A549 (cell line): ENCODE measurements at regions not wholly inside any gene's neighbourhood (a gene's known extent, or its start where the extent isn't known, plus 50 kb on each side); places are given as distances from the start of the nearest gene placed in this dataset.

ENCODE experiments used
- ATAC-seq, 2 experiments: fragments of 200-7000 bp in 1 of 2; fragments of >200 bp in 1 of 2; cut with Nextera tagmentation in 1 of 2; cut with Tn5 transposase in 1 of 2; 3 replicates each; pipeline versions ENCODE4 v1.8.0 to v1.9.1; 2018 to 2020; ENCODE audit warnings: mild to moderate bottlenecking in 1 of 2, moderate library complexity in 1 of 2
- CTCF ChIA-PET: fragments of 300-600 bp; sonication (Branson Sonifier 250); formaldehyde crosslinking; extraction: SDS; loops from one replicate; lab custom pipeline; 2021; ENCODE audit warnings: antibody characterized with exemption, inconsistent platforms; lab: Yijun Ruan, JAX
- POLR2A ChIA-PET: fragments of 350-600 bp; formaldehyde crosslinking; extraction: SDS; loops from one replicate; lab custom pipeline; 2021; ENCODE audit warnings: antibody characterized with exemption, inconsistent platforms; lab: Yijun Ruan, JAX
- DNase-seq, 2 experiments: peaks; one replicate each; pipeline versions ENCODE4 v3.0.0 to v3.0.0-alpha.2; 2011 to 2016; ENCODE audit warnings: low read depth in 1 of 2, low spot score in 1 of 2
- FAIRE-seq: peaks from 2 replicates; lab custom pipeline; 2011; peaks lifted over from hg19 to GRCh38; lab: Jason Lieb, UNC
- H3K27ac ChIP-seq, 2 experiments: fragments of >200 bp; sonication (Bioruptor Twin); formaldehyde crosslinking; 3 replicates each; pipeline ENCODE4 v1.5.1; 2016 to 2017
- H3K4me1 ChIP-seq: fragments of >200 bp; sonication (Bioruptor Twin); formaldehyde crosslinking; 3 replicates; pipeline ENCODE4 v1.6.1; 2016
- H3K4me2 ChIP-seq: fragments of >200 bp; sonication (Bioruptor Twin); formaldehyde crosslinking; 3 replicates; pipeline ENCODE4 v1.6.1; 2016
- H3K4me3 ChIP-seq: fragments of >200 bp; sonication (Bioruptor Twin); formaldehyde crosslinking; 3 replicates; pipeline ENCODE4 v1.5.1; 2016
- H3K9me3 ChIP-seq: fragments of >200 bp; sonication (Bioruptor Twin); formaldehyde crosslinking; 3 replicates; pipeline ENCODE4 v1.6.1; 2016
- BCL3 ChIP-seq: fragments of >200 bp; sonication (Bioruptor Twin); formaldehyde crosslinking; IDR thresholded peaks from 3 replicates; pipeline ENCODE4 v1.6.1; 2016
- BHLHE40 ChIP-seq: IDR thresholded peaks from 2 replicates; pipeline ENCODE4 v1.6.1; 2012; ENCODE audit warnings: low read depth, low read length, inconsistent platforms
- CBX2 ChIP-seq: fragments of 200-600 bp; sonication (generic); IDR thresholded peaks from 2 replicates; pipeline ENCODE4 v1.6.1; 2016; ENCODE audit warnings: low read depth, mild to moderate bottlenecking, borderline replicate concordance
- CBX8 ChIP-seq: fragments of 200-600 bp; sonication (generic); IDR thresholded peaks from 2 replicates; pipeline ENCODE4 v1.6.1; 2016
- CTCF ChIP-seq: fragments of >200 bp; sonication (Bioruptor Twin); formaldehyde crosslinking; IDR thresholded peaks from 3 replicates; pipeline ENCODE4 v1.5.1; 2016
- EHMT2 ChIP-seq: fragments of 200-600 bp; sonication (generic); IDR thresholded peaks from 2 replicates; pipeline ENCODE4 v1.6.1; 2016; ENCODE audit warnings: antibody characterized with exemption, low read depth, mild to moderate bottlenecking, moderate library complexity
- ELK1 ChIP-seq: fragments of 150-350 bp; IDR thresholded peaks from 2 replicates; pipeline ENCODE4 v1.6.1; 2014; ENCODE audit warnings: low read depth, mild to moderate bottlenecking, low read length
- ESRRA ChIP-seq: fragments of 150-350 bp; IDR thresholded peaks from 2 replicates; pipeline ENCODE4 v1.6.1; 2014; ENCODE audit warnings: mild to moderate bottlenecking, low read length, borderline replicate concordance
- HEYL ChIP-seq: fragments of 250-450 bp; sonication (Bioruptor Pico); IDR thresholded peaks from 2 replicates; pipeline ENCODE4 v1.8.0; 2021; ENCODE audit warnings: mild to moderate bottlenecking, moderate library complexity
- HOXA7 ChIP-seq: fragments of 250-450 bp; sonication (Bioruptor Pico); IDR thresholded peaks from 2 replicates; pipeline ENCODE4 v1.5.0; 2020; ENCODE audit warnings: mild to moderate bottlenecking, moderate library complexity
- KDM1A ChIP-seq: fragments of 200-600 bp; sonication (generic); IDR thresholded peaks from 2 replicates; pipeline ENCODE4 v1.6.1; 2016; ENCODE audit warnings: low read depth, mild to moderate bottlenecking
- MAX ChIP-seq: IDR thresholded peaks from 2 replicates; pipeline ENCODE4 v1.6.1; 2012
- RARB ChIP-seq: fragments of 250-450 bp; sonication (Bioruptor Pico); IDR thresholded peaks from 2 replicates; pipeline ENCODE4 v1.8.0; 2021; ENCODE audit warnings: mild to moderate bottlenecking, moderate library complexity
- REST ChIP-seq: fragments of 200-600 bp; sonication (generic); IDR thresholded peaks from 2 replicates; pipeline ENCODE4 v1.6.1; 2016; ENCODE audit warnings: antibody characterized with exemption, mild to moderate bottlenecking, moderate library complexity
- RFX5 ChIP-seq: fragments of 450-650 bp; IDR thresholded peaks from 2 replicates; pipeline ENCODE4 v1.7.1; 2014; ENCODE audit warnings: antibody characterized with exemption, mild to moderate bottlenecking, moderate library complexity
- TP53 ChIP-seq: fragments of 250-450 bp; sonication (Bioruptor Pico); IDR thresholded peaks from 2 replicates; pipeline ENCODE4 v1.5.0; 2021; ENCODE audit warnings: mild to moderate bottlenecking, moderate library complexity
- ZC3H11A ChIP-seq: fragments of 450-650 bp; IDR thresholded peaks from 2 replicates; pipeline ENCODE4 v1.6.1; 2014; ENCODE audit warnings: antibody characterized with exemption, mild to moderate bottlenecking
- ZFP36 ChIP-seq: fragments of 450-650 bp; IDR thresholded peaks from 2 replicates; pipeline ENCODE4 v1.6.1; 2014; ENCODE audit warnings: borderline replicate concordance; ENCODE audit not compliant: partially characterized antibody

GRCh38 chr4:106835919-106836318 lies 200.2 kb downstream of the DKK2 start:
- Histone ChIP-seq H3K27ac (no peak overlapping the region), H3K4me1 (no peaks in the 10 kb centered on the region), H3K4me2 (no peak overlapping the region), H3K4me3 (no peak overlapping the region), H3K9me3 (no peaks in the 10 kb centered on the region)
- FAIRE-seq (no peak), ATAC-seq (no peak), DNase-seq (no peak)
- TF ChIP-seq ELK1 (no peak), BHLHE40 (no peak)
- CTCF ChIA-PET, result no interaction called here
- POLR2A ChIA-PET, result no interaction called here

GRCh38 chr4:106830879-106831278 lies 205.2 kb downstream of the DKK2 start:
- TF ChIP-seq CBX2 (no peak), EHMT2 (no peak), HEYL (CRISPR knock-in tag) (no peak), CBX8 (no peak), KDM1A (no peak), ZC3H11A (no peak), ESRRA (no peak), MAX (no peak), RFX5 (no peak), RARB (CRISPR knock-in tag) (no peak), TP53 (no peak), CTCF (no peak), HOXA7 (CRISPR knock-in tag) (no peak), REST (no peak), BCL3 (no peak), ZFP36 (no peak)
- TF ChIP-seq, all 56 proteins: peak for 0
- ATAC-seq (no peak), FAIRE-seq (no peak), DNase-seq (no peak)
- Histone ChIP-seq H3K27ac (no peak overlapping the region), H3K4me3 (no peak overlapping the region), H3K9me3 (no peaks in the 10 kb centered on the region), H3K4me1 (no peaks in the 10 kb centered on the region), H3K4me2 (no peak overlapping the region)
- ChIA-PET POLR2A (no interaction called here), CTCF (no interaction called here)
